ENCODE measurements at regions not wholly inside any gene's neighbourhood (a gene's known extent, or its start where the extent isn't known, plus 50 kb on each side); places are given as distances from the start of the nearest gene placed in this dataset.

DNA sequence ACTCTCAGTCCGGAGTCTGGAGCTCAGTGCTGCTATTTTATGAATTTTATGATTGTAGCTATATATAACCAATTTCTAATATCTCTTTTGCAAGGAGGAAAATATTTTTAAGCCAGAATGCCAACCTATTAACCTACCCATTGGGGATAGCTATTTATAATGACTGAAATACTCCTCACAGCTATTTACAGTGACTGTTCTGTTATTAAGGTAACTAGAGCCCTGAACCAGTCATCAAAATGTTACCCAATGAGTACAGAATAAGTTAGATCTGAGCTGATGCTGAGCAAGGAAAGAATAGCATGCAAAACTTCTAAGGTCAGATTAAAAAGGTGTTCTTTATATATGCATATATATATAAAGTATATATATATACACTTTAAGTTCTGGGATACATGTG is 79.6 kb upstream of the PPP2R3A start:
- DNase-seq, result no peak

DNA sequence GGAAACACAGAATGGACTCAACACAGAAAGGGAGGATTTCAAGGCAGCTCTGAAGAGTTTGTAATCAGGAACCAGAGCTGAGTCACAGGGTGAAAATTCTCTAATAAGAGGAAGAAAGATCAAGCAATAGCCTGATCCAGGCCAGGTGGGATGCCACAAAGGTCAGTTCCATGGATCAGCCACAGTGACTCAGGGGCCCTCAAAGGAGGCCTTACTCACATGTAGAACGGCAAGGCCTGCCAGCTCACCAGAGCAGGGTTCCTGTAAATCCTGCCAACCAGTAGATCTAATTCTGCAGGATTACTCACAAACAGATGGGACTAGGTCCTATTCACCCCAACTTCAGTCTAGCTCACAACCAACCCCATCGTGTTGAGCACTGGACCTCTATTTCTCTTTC is 78.3 kb upstream of the PPP2R3A start:
- DNase-seq, result peak; percentile 52

DNA sequence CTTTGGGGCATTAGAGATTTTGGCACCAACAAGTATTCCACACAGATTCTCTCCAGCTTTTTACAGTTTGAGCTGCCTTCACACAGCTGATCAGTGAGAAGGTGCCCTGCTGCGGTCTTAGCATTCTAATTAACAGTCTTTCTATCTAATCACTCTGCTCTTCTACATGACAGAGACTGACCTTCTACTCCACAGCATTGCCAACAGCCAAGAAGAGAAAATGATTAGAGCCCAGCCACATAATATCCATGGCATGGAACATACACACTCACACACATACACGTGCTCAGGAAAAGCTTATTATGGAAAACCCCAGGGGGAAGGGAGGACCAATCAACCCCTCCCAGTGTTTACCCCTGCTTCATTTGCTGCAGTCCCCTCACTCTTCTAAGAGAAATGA is 76.1 kb upstream of the PPP2R3A start:
- DNase-seq, result no peak

DNA sequence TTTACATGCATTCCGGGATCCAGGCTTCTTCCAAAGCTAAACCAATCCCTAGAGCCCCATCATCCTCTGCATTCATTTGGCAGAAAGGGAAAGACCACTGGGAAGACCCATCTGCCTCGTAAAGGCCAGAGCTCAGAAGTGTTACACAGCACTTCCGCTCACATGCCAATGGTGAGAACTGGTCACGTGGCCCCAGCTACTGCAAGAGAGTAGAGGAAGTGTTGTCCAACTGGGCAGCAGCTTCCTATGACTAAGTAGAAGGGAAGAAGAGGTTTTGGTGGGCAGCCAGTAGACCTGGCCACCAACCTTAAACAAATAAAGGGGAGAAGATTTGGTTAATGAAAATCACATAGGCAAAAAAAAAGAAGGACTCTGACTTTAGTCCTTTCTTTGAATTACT is 74.4 kb upstream of the PPP2R3A start:
- DNase-seq, result no peak

DNA sequence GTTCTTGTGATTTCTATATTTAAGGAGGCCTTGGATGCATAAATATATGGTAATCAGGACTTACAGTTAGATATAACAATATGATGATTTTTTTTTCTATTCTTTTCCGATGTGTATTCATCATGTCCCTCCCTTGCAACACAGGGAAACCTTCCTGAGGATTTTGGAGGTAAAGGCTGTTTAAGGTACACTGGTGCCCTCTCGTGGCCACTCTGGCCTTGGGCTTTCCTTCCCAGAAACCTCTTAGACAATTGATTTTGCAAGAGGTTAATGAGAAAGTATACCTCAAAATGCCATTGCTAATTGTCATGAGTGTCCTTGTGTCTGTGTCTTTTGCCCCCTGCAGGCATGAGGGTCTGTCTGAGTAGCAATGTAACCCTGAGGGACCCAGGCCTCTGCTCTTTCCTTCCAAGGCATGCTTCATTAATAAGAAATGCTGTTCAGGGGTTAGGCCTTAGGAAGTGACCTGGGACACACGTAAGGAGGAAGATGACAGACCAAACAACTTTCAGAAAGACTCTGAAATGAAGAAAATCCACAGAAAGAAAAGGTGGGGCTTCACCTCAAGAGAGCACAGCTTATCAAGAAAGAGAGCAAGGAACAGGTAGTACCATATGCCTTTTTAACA is 70.3 kb upstream of the PPP2R3A start:
- peak; percentile 33 for DNase-seq

DNA sequence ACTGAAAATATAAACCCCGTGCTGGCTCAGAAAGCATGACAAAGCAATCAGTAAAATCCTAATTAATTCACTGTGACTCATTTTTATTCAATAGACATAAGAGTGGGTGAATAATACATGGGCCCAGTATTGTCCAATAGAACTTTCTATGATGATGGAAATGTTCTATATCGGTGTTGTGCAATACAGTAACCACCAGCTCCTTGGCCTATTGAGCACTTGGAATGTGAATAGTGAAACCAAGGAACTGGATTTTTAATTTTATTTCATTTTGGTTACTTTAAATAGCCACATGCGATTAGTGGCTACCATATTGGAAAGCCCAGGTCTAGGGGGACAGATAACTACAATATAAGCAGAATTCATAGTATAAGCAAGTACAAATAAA is 69.8 kb upstream of the PPP2R3A start:
- DNase-seq, result no peak

DNA sequence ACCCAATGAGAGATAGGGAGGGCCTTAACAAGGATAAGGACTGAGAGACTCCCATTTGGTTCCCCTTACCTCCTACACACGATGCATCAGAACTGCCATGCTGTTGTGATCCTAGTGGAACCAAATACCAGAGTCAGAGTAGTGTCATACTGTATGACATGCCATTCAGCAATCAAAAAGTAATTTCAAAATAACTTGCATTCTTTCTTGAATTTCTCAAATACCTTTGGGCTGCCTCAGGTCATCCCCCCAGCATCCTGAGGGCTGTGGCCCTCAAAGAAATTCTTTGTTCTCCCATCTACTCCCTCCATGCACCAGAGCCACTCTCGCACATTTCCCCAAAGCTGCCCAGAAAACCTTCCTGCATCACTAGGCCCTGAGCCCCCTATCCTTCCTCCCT is 68.9 kb upstream of the PPP2R3A start:
- DNase-seq, result peak; percentile 60

DNA sequence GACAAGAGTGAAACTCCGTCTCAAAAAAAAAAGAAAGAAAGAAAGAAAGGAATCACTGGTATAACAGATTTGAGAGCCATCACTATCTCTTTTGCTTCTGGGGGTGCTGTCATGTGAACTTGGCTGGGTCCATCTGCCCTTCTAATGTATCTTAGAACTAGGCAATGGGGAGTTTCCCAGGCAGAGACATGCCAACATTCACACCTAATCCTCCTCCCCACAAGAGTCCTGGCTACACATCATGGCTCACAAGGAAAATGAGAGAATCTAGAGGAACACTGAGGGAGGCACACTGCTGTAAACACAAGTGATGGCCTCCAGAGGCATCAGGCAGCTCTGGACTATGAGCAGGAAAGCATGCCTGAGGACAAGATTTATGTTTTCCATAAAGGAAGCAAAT is 67.8 kb upstream of the PPP2R3A start:
- DNase-seq, result peak; percentile 2

DNA sequence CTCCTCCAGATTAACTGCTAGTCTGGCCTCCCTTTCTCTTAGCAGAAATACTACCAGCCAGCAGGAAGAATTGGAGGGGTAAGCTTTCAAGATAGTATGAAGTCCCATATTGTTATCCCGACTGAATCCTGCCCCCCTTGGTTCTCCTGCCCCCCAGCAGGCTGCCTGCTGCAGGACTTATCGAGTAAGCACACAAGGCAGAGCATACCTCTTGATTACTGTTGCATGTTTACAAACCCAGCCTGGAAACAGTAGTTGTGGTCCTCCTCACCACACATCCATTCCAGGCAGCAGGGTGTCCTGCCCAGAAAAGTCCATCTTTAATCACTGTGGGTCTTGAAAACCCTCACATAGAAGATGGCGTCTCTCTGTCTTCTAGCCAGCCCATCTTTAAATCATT is 66.8 kb upstream of the PPP2R3A start:
- no peak for DNase-seq

DNA sequence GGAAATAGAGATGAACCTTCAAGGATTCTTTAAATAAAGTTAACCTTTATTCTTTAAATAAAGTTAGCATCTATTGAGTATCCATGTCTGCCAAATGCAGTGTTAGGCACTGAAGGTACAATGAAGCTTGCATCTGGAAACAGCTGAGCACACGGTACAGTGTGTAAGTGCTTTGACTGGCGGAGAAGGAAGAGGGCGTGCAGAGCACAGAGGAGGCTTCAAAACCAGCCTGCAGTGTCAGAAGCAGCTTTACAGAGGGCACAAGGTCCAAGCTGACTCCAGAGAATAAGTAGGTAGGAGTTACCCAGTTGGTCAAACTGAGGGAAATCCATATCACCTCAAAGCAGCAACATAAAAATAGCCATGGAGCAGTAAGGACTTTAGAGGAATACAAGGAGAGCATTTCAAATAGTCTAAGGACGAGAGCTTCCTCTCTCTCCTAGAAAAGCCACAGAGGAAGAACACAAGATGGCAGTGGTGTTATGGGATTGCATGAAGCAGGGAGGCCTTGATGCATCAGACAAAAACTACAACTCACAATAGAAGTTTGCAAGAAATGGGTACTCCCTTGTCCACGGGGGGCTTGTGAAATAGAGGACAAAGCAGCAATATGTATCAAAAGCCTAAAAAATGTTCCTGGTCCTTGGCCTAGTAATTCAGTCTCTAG is 60.3 kb upstream of the PPP2R3A start:
- no peak for DNase-seq

DNA sequence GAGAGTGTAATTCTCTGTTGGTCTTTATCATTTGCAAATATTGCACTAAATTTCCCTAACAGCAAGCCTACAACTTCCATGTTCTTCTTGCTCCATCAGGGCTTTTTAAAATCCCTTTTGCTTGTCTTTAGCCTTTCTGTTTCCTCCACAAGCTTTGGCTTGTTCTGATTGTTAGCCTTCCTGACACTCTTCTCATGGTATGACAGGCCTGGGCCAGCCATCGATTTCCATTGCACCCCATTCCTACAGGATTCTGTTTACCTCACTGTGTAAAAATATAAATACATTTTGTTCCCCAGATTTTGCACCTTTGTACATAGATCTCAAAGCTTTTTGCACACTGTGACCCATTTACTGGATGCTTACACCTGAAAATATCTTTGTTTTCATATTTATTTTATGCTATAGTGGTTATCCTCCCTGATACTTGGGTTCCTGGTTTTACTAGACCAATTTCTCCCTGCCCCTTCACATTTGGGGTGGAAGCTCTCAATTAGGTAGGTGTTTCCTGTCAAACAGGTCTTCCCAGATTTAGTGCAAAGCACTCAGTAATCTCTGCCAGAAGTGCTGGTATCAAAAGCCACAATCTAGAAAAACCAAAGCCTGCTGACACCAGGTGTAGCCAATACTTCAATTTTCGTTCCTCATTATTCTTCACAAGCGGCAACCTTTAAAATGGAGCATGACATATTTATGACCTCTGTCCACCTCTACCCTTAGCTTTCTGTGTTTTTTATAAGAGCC is 57.9 kb upstream of the PPP2R3A start:
- no peak for DNase-seq

DNA sequence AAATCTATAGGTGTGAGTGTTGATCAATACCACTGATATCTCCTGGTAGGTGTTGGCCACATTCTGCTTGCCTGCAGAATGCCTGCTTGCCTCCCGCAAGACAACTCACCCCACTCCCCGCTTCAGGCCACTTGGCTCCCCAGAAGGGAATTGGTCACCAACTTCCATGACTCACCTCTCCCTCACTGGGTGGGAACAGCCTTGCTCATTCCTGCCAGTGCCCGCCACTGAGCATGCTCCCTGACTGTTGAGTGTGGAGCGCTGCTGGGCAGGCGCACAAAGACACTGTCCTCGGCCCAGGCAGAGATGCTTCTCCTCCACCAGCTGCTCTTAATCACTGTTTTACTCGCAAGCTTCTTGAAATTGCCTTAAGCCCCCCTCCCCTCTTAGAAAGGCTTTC is 57.3 kb upstream of the PPP2R3A start:
- no peak for DNase-seq

DNA sequence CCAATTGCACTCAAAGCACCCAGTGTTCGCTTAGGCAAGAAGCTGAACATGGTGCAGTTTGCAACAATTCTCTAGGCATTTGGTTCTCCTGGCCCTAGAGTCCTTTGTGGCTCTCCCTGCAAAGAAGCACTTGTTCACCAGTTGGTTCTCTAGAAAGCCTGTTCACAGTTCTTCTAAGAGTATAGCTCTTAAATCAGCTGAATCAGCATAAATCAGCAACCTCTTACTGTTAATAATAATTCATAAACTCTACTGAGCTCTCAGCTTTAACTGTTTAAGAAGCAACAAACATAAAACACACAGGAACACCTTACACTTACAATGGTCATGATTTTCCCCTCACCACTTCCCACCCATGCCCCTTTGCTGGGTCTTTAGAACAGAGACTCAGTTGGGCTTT is 56.8 kb upstream of the PPP2R3A start:
- DNase-seq, result no peak

DNA sequence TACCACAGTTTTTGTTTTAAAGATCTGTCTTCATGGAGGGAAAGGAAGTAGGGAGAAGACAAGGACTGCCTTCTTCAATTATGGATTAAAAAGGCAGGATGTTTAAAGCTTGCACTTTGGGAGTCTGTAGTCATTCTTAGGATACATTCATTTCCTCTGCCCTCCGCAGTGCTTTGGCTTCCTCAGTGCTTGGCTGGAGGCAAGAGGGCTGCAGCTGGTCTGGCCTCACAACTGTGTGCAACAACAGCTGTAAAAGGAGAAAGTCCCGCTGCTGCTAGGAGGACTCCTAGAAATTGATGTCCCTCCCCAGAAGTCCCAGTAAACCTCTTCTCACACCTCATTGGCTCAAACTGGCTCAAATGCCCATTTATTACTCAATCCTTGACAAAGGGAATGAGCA is 54.4 kb upstream of the PPP2R3A start:
- no peak for DNase-seq

DNA sequence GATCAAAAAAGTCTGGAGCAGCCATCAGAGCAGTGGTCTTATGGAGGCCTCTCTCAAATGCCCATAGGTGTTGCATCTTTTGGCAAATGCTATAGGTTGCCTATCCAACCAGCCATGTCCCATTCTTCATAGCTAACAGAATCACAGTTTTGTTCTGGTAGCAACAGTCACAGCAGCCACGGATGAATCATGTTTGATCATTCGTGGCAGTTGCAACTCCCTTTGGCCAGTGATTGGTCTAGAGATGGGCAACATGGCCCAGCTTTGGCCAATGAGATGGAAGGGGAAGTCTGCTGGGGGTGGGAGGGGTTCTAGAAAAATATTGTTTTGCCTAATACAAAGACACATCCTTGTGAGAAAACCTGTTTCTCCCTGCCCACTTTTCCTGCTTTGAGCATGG is 50.3 kb upstream of the PPP2R3A start:
- no peak for DNase-seq

Data from NCI-H226 (cell line).